ENCODE measurements at regions not wholly inside any gene's neighbourhood (a gene's known extent, or its start where the extent isn't known, plus 50 kb on each side); places are given as distances from the start of the nearest gene placed in this dataset.

DNA sequence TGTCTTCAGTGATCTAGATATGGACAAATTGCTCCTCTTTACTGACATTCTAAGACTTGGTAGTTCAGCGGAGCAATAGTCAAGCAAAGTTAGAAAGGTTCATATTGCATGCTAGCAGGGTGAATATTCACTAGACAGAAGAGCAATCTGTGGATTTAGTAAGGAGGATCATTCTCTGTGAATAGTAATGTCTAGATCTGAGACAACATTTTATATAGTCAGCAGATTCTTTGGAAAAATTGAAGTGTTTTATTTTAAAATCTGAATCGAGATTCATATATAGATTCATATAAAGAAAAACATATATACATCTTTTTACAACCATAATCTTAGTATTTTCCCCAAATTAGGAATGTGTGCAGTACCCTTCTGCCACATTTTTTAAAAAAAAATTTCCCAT is 274.5 kb upstream of the BRINP3 start:
- TF ChIP-seq CTBP1 (IDR thresholded peaks at IDR 0.05; ENCODE audit: borderline replicate concordance) (no peak), BHLHE40 (IDR thresholded peaks at IDR 0.05; ENCODE audit: borderline replicate concordance) (no peak), NFRKB (IDR thresholded peaks at IDR 0.05) (no peak), SUZ12 (IDR thresholded peaks at IDR 0.05) (no peak), ARNT (IDR thresholded peaks at IDR 0.05) (no peak), LEF1 (IDR thresholded peaks at IDR 0.05; ENCODE audit: borderline replicate concordance) (no peak)
